HG03342 (cell line): ENCODE measurements at regions not wholly inside any gene's neighbourhood (a gene's known extent, or its start where the extent isn't known, plus 50 kb on each side); places are given as distances from the start of the nearest gene placed in this dataset.
"Not testable (repeated sequence)": the region's sequence is repeated elsewhere in the genome, so short reads cannot be mapped to it uniquely, and the experiment has no call there.

Experiments used
- ATAC-seq: cut with Tn5 transposase; IDR thresholded peaks from one replicate; pipeline ENCODE4 v1.9.1; 2021; ENCODE audit warnings: mild to moderate bottlenecking, moderate library complexity; ENCODE audit not compliant: unreplicated experiment

GRCh38 chr18:34280000-34280399 is 55.3 kb upstream of the NOL4 start:
- ATAC-seq: no peak

DNA sequence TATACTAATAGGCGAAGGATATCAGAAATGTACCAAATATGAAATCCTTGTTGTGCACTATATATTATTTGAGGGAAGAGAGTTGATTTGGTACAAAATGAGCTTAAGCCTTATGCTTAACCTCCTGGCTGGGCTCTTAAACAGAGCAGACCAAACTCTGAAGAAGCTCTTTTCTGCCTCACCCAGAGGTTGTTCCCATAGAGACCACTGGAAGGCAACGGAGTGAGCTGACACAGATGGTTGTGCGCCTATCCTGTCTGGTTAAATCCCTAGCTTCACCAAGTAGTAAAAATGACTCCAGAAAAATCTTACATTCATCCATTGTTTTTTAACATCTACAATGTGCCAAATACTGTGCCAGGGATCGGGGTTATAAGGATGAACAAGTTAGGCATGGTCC is 55.9 kb upstream of the NOL4 start:
- ATAC-seq: no peak

- ATAC-seq: no peak
Observed at GRCh38 chr18:34281290-34281689, 56.6 kb upstream of the NOL4 start.

GRCh38 chr18:34281722-34282121 is 57.0 kb upstream of the NOL4 start:
- no peak for ATAC-seq

- ATAC-seq: no peak
Observed at GRCh38 chr18:34283506-34283905, 58.8 kb upstream of the NOL4 start.

DNA sequence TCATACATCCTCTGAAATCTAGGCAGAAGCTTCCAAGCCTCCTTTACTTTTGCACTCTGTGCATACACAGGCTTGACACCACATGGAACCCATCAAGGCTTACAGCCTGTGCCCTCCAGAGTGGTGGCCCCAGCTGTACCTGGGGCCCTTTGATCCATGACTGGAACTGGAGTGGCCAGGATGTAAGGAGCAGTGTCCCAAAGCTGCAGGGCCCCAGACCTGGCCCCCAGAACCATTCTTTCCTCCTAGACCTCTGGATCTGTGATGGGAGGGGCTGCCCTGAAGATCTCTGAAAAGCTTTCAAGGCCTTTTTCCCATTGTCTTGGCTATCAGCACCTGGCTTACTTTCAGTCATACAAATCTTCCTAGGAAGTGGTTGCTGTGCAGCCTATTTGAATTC is 63.1 kb upstream of the NOL4 start:
- ATAC-seq: no peak

GRCh38 chr18:34292594-34292993 is 67.9 kb upstream of the NOL4 start:
- no peak for ATAC-seq

GRCh38 chr18:34297287-34297686 is 72.6 kb upstream of the NOL4 start:
- ATAC-seq: no peak

DNA sequence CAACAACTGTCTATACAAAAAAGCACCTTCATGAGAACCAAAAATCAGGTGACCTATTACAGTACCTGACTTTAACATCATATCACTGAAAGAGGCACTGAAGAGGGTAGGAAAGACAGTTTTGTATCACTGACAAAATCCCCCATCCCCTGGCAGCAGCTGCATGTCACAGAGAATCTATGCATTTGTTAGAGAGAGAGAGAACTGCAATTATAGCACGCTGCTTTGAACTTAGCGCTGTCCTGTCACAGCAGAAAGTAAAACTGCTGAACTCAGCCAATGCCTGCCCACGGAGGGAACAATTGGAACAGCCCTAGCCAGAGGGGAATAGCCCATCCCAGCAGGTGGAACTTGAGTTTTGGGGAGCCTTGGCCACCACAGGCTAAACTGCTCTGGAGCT is 75.1 kb upstream of the NOL4 start:
- ATAC-seq: no peak

DNA sequence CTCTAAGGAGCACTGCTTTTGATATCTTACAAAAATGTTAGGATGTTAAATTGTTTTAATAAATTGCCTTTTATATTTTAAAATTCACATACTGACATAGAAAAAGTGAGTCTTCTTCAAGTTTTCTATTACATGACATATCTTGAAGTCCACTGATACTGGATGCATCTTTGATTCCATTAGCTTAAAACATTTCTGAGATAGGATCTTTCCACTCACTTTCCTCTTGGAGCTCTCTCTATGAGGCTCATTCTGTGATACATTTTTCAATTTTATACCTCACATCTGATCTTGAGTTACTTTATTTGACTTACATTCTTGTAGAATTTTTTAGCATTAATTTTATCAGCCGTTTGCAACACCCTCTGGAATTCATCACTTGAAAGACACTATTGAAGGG is 86.8 kb upstream of the NOL4 start:
- ATAC-seq: no peak

- no peak for ATAC-seq
Observed at GRCh38 chr18:34314847-34315246, 90.1 kb upstream of the NOL4 start.

DNA sequence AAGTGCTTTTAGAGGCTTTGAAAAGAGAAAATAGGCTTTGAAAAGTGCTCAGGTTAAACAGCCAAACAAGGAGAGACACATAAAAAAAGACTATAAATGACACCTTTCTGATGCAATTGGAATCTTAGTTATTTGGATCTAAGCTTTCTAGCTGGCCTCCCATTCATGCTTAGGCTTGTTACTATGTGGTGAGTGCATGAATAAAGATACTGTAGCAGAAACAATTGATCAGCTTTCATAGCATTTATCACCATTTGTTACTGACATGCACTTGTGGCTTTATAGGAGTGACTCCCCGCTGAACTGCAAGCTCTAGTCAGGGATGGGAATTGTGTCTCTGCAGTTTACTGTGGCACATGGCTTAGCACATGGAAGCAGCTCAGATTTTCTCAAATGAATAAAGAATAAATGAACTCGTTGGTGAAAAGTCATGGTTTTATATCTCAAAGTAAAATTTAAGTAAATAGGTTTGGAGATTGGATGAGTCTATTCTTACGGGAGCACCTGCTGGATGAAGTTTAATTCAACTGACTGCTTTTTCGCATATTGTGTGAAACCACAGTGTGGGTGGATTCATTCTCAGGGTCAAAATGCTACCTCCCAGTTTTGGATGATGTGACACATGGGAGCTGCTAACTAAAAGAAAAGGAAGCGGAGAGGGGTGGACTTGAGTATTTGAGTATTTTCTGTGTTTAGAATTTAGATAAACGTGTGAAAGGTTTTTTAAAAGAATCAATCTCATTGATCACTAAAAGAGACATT is 91.1 kb upstream of the NOL4 start:
- ATAC-seq: no peak

DNA sequence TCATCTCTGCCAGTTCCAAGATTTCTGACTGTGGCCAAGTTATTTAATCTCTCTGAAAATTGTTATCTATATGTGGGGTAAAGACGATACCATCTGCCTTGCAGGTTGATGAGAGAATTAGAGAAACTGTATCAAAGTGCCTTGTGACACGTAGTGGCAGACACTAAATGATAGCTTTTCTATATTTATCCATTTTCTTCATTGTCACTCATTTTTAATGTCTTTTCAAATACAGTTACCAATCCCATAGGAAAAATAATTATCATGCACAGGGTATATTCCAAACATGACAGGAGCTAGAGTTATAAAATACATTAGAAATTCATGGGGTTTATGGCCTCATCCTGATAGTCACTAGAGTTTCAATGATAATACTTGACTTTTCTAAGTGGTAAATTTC is 95.6 kb upstream of the NOL4 start:
- ATAC-seq: no peak

DNA sequence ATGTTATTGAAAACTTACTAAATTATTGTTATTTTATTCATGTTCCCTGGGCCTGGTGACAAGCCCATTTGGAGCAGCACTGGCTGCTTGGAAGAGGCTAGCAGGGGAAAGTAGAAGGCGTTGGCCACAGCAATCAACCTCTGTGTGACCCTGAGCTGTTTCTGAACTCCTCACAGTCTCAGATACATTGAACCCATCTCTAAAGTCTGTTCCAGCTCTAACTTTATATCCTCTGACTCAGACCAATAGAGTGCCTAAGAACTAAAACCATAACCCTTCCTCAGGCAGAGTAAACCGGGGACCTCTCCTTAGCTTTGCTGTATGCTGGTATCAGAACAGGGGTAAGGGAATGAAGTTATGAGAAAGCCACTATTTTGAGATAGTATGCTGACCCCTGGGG is 96.4 kb upstream of the NOL4 start:
- ATAC-seq: peak; percentile 65

DNA sequence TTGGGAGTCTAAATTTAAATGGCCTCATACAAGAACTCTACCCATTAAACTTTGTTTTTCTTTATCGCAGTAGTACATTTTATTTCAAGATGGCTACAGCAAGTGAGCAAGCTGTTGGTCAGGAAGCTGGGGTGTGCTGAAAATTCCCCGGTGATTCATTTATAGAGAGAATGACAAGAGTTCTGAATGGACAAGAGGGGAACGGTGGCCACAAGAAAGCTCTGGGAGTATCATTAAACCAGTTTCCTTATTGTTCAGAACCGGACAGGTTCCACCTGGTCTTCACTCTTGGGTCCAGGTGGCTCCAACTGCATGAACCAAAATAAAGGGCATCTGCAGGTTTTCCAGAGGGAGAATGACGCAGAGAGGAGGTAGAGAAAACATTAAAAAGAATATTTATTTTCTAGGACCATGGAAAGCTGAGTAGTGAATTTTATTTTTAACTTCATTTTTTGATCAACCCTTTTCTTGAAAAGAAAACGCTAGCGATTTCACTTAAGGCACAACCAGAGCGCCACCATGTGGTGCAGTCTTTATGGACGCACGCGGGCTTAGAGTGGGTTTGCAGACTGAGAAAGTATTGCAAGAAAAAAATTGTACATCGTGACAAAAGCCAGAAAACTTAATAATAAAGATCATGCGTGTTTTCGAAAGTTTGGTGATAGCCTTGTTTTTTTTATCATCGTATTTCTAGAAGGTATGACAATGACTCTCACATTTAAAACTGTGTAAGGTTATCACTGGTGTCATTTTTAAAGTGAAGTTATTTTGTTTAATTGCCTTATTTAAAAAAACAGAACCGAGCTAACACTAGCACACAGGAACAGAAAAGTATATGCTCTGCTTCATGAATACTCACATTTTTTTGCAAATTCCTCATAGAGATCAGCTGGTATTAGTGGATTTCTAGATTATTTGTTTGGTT is 97.9 kb upstream of the NOL4 start:
- peak; percentile 65 for ATAC-seq

DNA sequence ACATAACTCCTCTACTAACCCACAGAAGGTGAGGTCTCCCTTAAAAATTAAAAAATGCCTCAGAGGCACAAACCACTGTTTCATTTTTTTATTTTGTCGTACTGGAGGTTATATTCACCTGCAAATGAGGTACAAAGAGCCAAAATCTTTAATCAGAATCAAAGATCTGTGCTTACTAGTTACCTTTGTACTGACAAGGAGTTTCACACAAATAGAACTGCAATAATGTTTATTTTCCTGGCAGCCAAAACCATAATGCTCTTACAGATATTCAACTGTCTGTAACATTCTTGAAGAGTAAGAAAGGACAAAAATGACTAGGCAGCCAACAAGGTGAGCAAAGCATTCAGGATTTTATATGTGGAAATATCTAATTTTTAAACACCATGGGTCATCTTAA is 105.1 kb upstream of the NOL4 start:
- no peak for ATAC-seq

- no peak for ATAC-seq
Observed at GRCh38 chr18:34330308-34330707, 105.6 kb upstream of the NOL4 start.

DNA sequence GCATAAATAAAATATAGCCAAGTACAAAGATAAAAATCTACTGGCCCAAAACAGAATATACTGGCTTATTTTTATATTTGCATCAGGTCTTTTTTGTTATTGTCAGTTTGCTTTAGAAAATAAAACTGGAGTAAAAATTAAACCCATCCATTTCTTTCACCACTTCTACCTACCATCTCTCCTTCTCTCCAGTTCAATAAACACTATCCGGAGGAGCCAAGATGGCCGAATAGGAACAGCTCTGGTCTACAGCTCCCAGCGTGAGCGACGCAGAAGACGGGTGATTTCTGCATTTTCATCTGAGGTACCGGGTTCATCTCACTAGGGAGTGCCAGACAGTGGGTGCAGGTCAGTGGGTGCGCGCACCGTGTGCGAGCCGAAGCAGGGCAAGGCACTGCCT is 106.2 kb upstream of the NOL4 start:
- ATAC-seq: not testable (repeated sequence)

GRCh38 chr18:34331343-34331742 is 106.6 kb upstream of the NOL4 start:
- not testable (repeated sequence) for ATAC-seq

DNA sequence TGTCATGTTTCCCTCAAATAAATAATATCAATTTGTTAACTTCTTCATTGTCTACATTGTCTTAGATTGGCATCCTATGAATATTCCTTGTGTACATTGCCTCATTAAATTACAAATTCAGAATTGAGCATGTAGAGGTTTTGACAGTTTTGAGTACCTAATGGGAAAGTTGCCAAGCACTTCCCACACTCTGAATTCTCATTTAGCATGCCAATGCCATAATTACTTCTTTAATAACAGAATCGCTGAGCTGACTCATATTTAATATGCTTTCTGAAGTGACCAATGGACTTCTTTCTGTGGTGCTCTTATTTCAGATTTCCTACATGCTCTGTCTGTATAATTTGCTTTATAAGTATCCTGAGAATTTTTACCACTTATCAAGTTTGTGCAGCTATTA is 114.4 kb upstream of the NOL4 start:
- no peak for ATAC-seq

- no peak for ATAC-seq
Observed at GRCh38 chr18:34342960-34343359, 118.2 kb upstream of the NOL4 start.

GRCh38 chr18:34345738-34346137 is 121.0 kb upstream of the NOL4 start:
- ATAC-seq: no peak
